MG63 (cell line): ENCODE measurements at regions not wholly inside any gene's neighbourhood (a gene's known extent, or its start where the extent isn't known, plus 50 kb on each side); places are given as distances from the start of the nearest gene placed in this dataset.
"Not testable (repeated sequence)": the region's sequence is repeated elsewhere in the genome, so short reads cannot be mapped to it uniquely, and the experiment has no call there.

ENCODE experiments used
- DNase-seq: peaks from one replicate; pipeline ENCODE4 v3.0.0-alpha.2; 2020
- H3K27me3 ChIP-seq: fragments of 250-450 bp; sonication (Bioruptor Pico); 2 replicates; pipeline ENCODE4 v1.5.1; 2020; ENCODE audit warnings: mild to moderate bottlenecking, moderate library complexity
- H3K36me3 ChIP-seq: fragments of 250-450 bp; sonication (Bioruptor Pico); 2 replicates; pipeline ENCODE4 v1.5.1; 2020; ENCODE audit warnings: mild to moderate bottlenecking, moderate library complexity
- H3K4me3 ChIP-seq: fragments of 250-450 bp; sonication (Bioruptor Pico); 2 replicates; pipeline ENCODE4 v1.5.1; 2020; ENCODE audit warnings: mild to moderate bottlenecking, moderate library complexity
- H3K9me3 ChIP-seq: fragments of 250-450 bp; sonication (Bioruptor Pico); 2 replicates; pipeline ENCODE4 v1.5.1; 2020; ENCODE audit warnings: mild to moderate bottlenecking, moderate library complexity

- no peaks in the 10 kb centered on the region for H3K36me3 ChIP-seq
- peak; percentile 17 for DNase-seq
- H3K4me3 ChIP-seq: no peak overlapping the region
- no peaks in the 10 kb centered on the region for H3K9me3 ChIP-seq
- H3K27me3 ChIP-seq: no peaks in the 10 kb centered on the region
Observed at GRCh38 chr15:24054547-24055245, 367.6 kb upstream of the NDN start.

- H3K4me3 ChIP-seq: no peak overlapping the region
- DNase-seq: no peak
- H3K27me3 ChIP-seq: no peaks in the 10 kb centered on the region
- no peaks in the 10 kb centered on the region for H3K36me3 ChIP-seq
- no peaks in the 10 kb centered on the region for H3K9me3 ChIP-seq
Observed at GRCh38 chr15:24067733-24068501, 380.8 kb upstream of the NDN start.

GRCh38 chr15:24075420-24076089 is 388.4 kb upstream of the NDN start:
- Histone ChIP-seq H3K4me3 (no peak overlapping the region), H3K27me3 (no peaks in the 10 kb centered on the region), H3K9me3 (no peaks in the 10 kb centered on the region; the same call in 1 of the 2 replicates), H3K36me3 (no peaks in the 10 kb centered on the region)
- no peak for DNase-seq

- H3K4me3 ChIP-seq: no peak overlapping the region
- no peaks in the 10 kb centered on the region for H3K27me3 ChIP-seq
- no peaks in the 10 kb centered on the region; the same call in 1 of the 2 replicates for H3K9me3 ChIP-seq
- H3K36me3 ChIP-seq: no peaks in the 10 kb centered on the region
- no peak for DNase-seq
Observed at GRCh38 chr15:24076090-24076784, 389.1 kb upstream of the NDN start.

- no peaks in the 10 kb centered on the region for H3K36me3 ChIP-seq
- no peak for DNase-seq
- H3K27me3 ChIP-seq: no peaks in the 10 kb centered on the region
- no peaks in the 10 kb centered on the region; the same call in 1 of the 2 replicates for H3K9me3 ChIP-seq
- no peak overlapping the region for H3K4me3 ChIP-seq
Observed at GRCh38 chr15:24078310-24079029, 391.4 kb upstream of the NDN start.

- not testable (repeated sequence) for H3K36me3 ChIP-seq, H3K9me3 ChIP-seq, H3K4me3 ChIP-seq, DNase-seq, H3K27me3 ChIP-seq
Observed at GRCh38 chr15:24088941-24089340, 401.8 kb upstream of the NDN start.

GRCh38 chr15:24101503-24101902 is 414.4 kb upstream of the NDN start:
- H3K4me3 ChIP-seq, H3K36me3 ChIP-seq, H3K27me3 ChIP-seq, H3K9me3 ChIP-seq, DNase-seq: not testable (repeated sequence)

- H3K27me3 ChIP-seq, H3K36me3 ChIP-seq: not testable (repeated sequence)
Observed at GRCh38 chr15:24107524-24107923, 420.4 kb upstream of the NDN start.

GRCh38 chr15:24107948-24108347 is 420.8 kb upstream of the NDN start:
- not testable (repeated sequence) for H3K36me3 ChIP-seq, H3K27me3 ChIP-seq, H3K9me3 ChIP-seq, DNase-seq, H3K4me3 ChIP-seq

More at GRCh38 chr15:24107524-24107923, 420.4 kb upstream of the NDN start:
- not testable (repeated sequence) for H3K4me3 ChIP-seq, H3K9me3 ChIP-seq, DNase-seq

GRCh38 chr15:24108349-24108748 is 421.2 kb upstream of the NDN start:
- H3K9me3 ChIP-seq, H3K27me3 ChIP-seq, H3K4me3 ChIP-seq, DNase-seq, H3K36me3 ChIP-seq: not testable (repeated sequence)

GRCh38 chr15:24139622-24140021 is 452.5 kb upstream of the NDN start:
- not testable (repeated sequence) for H3K4me3 ChIP-seq, H3K9me3 ChIP-seq, DNase-seq, H3K27me3 ChIP-seq, H3K36me3 ChIP-seq

- not testable (repeated sequence) for H3K36me3 ChIP-seq, H3K27me3 ChIP-seq, DNase-seq, H3K9me3 ChIP-seq, H3K4me3 ChIP-seq
Observed at GRCh38 chr15:24145070-24145469, 458.0 kb upstream of the NDN start.

GRCh38 chr15:24146251-24146650 is 459.1 kb upstream of the NDN start:
- no peak for DNase-seq
- Histone ChIP-seq H3K9me3 (no peaks in the 10 kb centered on the region), H3K36me3 (no peaks in the 10 kb centered on the region), H3K27me3 (no peaks in the 10 kb centered on the region), H3K4me3 (no peak overlapping the region)

- Histone ChIP-seq H3K9me3 (no peaks in the 10 kb centered on the region), H3K36me3 (no peaks in the 10 kb centered on the region), H3K27me3 (no peaks in the 10 kb centered on the region), H3K4me3 (no peak overlapping the region)
- no peak for DNase-seq
Observed at GRCh38 chr15:24150542-24150941, 463.4 kb upstream of the NDN start.

GRCh38 chr15:24158306-24158705 is 471.2 kb upstream of the NDN start:
- not testable (repeated sequence) for DNase-seq, H3K4me3 ChIP-seq, H3K36me3 ChIP-seq, H3K27me3 ChIP-seq, H3K9me3 ChIP-seq

GRCh38 chr15:24165512-24165911 is 478.4 kb upstream of the NDN start:
- not testable (repeated sequence) for DNase-seq, H3K36me3 ChIP-seq, H3K27me3 ChIP-seq, H3K9me3 ChIP-seq, H3K4me3 ChIP-seq
